HG03520 (cell line): ENCODE measurements at regions not wholly inside any gene's neighbourhood (a gene's known extent, or its start where the extent isn't known, plus 50 kb on each side); places are given as distances from the start of the nearest gene placed in this dataset.
A peak's percentile ranks its signal among the peaks of the same experiment; 100 is the strongest.

Experiments used
- ATAC-seq: cut with Tn5 transposase; IDR thresholded peaks from one replicate; pipeline ENCODE4 v1.9.1; 2021; ENCODE audit warnings: mild to moderate bottlenecking, moderate library complexity; ENCODE audit not compliant: unreplicated experiment

- ATAC-seq, result no peak
These were observed 72.1 kb downstream of the GLI2 start for GRCh38 chr2:120807751-120808150.

- no peak for ATAC-seq
These were observed 73.5 kb downstream of the GLI2 start for GRCh38 chr2:120809151-120809550.

- no peak for ATAC-seq
These were observed 74.2 kb downstream of the GLI2 start for GRCh38 chr2:120809609-120810440.

- ATAC-seq, result no peak
These were observed 75.0 kb downstream of the GLI2 start for GRCh38 chr2:120810639-120811038.

GRCh38 chr2:120812866-120813265 is 77.2 kb downstream of the GLI2 start:
- no peak for ATAC-seq

GRCh38 chr2:120814352-120814751 is 78.7 kb downstream of the GLI2 start:
- ATAC-seq, result no peak

GRCh38 chr2:120815292-120815691 is 79.6 kb downstream of the GLI2 start:
- no peak for ATAC-seq

- no peak for ATAC-seq
These were observed 81.7 kb downstream of the GLI2 start for GRCh38 chr2:120817136-120817955.

- no peak for ATAC-seq
These were observed 82.3 kb downstream of the GLI2 start for GRCh38 chr2:120817956-120818325.

GRCh38 chr2:120818441-120818920 is 82.8 kb downstream of the GLI2 start:
- ATAC-seq, result no peak

- ATAC-seq, result no peak
These were observed 84.1 kb downstream of the GLI2 start for GRCh38 chr2:120819720-120820210.

- no peak for ATAC-seq
These were observed 84.7 kb downstream of the GLI2 start for GRCh38 chr2:120820263-120820952.

- ATAC-seq, result peak; percentile 58
These were observed 85.2 kb downstream of the GLI2 start for GRCh38 chr2:120820953-120821279.

GRCh38 chr2:120821446-120822160 is 85.9 kb downstream of the GLI2 start:
- no peak for ATAC-seq

- ATAC-seq, result no peak
These were observed 87.3 kb downstream of the GLI2 start for GRCh38 chr2:120822933-120823332.

GRCh38 chr2:120823551-120823950 is 87.9 kb downstream of the GLI2 start:
- ATAC-seq, result no peak

- ATAC-seq, result no peak
These were observed 88.6 kb downstream of the GLI2 start for GRCh38 chr2:120824246-120824645.

- ATAC-seq, result no peak
These were observed 89.9 kb downstream of the GLI2 start for GRCh38 chr2:120825370-120826259.

GRCh38 chr2:120826260-120826648 is 90.6 kb downstream of the GLI2 start:
- no peak for ATAC-seq
